HEK293 (cell line): ENCODE measurements at regions not wholly inside any gene's neighbourhood (a gene's known extent, or its start where the extent isn't known, plus 50 kb on each side); places are given as distances from the start of the nearest gene placed in this dataset.

ENCODE experiments used
- CTCF ChIA-PET: fragments of 350-600 bp; formaldehyde crosslinking; extraction: SDS; loops from one replicate; lab custom pipeline; 2021; ENCODE audit warnings: antibody characterized with exemption; lab: Yijun Ruan, JAX
- POLR2A ChIA-PET: fragments of 300-600 bp; formaldehyde crosslinking; extraction: SDS; loops from one replicate; lab custom pipeline; 2020; ENCODE audit warnings: antibody characterized with exemption, inconsistent platforms; lab: Yijun Ruan, JAX
- H3K27ac ChIP-seq: fragments of 200-500 bp; sonication (Bioruptor generic); 2 replicates; pipeline ENCODE4 v1.5.1; 2014; ENCODE audit warnings: low read depth, low read length, control low read depth, inconsistent platforms; ENCODE audit errors: extremely low read depth
- H3K36me3 ChIP-seq, 2 experiments: fragments of 200-500 bp in 1 of 2; sonication (Bioruptor generic) in 1 of 2; 1 replicate in 1 of 2; 2 replicates in 1 of 2; pipeline ENCODE4 v1.5.1; 2014 to 2017; ENCODE audit warnings: inconsistent platforms in 2 of 2, low read length in 2 of 2; ENCODE audit not compliant: control insufficient read depth in 2 of 2, insufficient read depth in 1 of 2
- H3K4me1 ChIP-seq: fragments of 200-500 bp; sonication (Bioruptor generic); 2 replicates; pipeline ENCODE4 v1.5.1; 2014; ENCODE audit warnings: mild to moderate bottlenecking, low read length, inconsistent platforms; ENCODE audit not compliant: control insufficient read depth, insufficient read depth
- H3K4me3 ChIP-seq: 2 replicates; pipeline ENCODE4 v1.5.1; 2011; ENCODE audit warnings: low read depth, mild to moderate bottlenecking, control low read depth, low read length, moderate library complexity
- H3K9me3 ChIP-seq: fragments of 200-500 bp; sonication (Bioruptor generic); 2 replicates; pipeline ENCODE4 v1.5.1; 2014; ENCODE audit warnings: low read depth, low read length, inconsistent platforms; ENCODE audit not compliant: control insufficient read depth, insufficient read depth
- CTCF ChIP-seq: fragments of 450-650 bp; formaldehyde crosslinking; IDR thresholded peaks from 2 replicates; pipeline ENCODE4 v1.5.1; 2016; ENCODE audit warnings: missing biosample characterization, missing genetic modification characterization
- HOXC10 ChIP-seq: sonication (generic); formaldehyde crosslinking; IDR thresholded peaks from 2 replicates; pipeline ENCODE4 v1.8.1; 2023; ENCODE audit warnings: mild to moderate bottlenecking, missing genetic modification reagents
- KLF16 ChIP-seq: fragments of 450-650 bp; formaldehyde crosslinking; IDR thresholded peaks from 2 replicates; pipeline ENCODE4 v1.5.1; 2017; ENCODE audit warnings: missing biosample characterization, missing genetic modification characterization
- RBAK ChIP-seq: fragments of 450-650 bp; formaldehyde crosslinking; IDR thresholded peaks from 2 replicates; pipeline ENCODE4 v1.5.1; 2016; ENCODE audit warnings: missing biosample characterization, missing genetic modification characterization
- SP7 ChIP-seq: fragments of 450-650 bp; formaldehyde crosslinking; IDR thresholded peaks from 2 replicates; pipeline ENCODE4 v1.5.1; 2016; ENCODE audit warnings: missing biosample characterization, missing genetic modification characterization
- TCF7L2 ChIP-seq: IDR thresholded peaks from 2 replicates; pipeline ENCODE4 v1.6.1; 2011; ENCODE audit warnings: low read depth, mild to moderate bottlenecking, inconsistent platforms, low read length, moderate library complexity, borderline replicate concordance
- ZBTB20 ChIP-seq: fragments of 450-650 bp; formaldehyde crosslinking; IDR thresholded peaks from 2 replicates; pipeline ENCODE4 v1.5.1; 2016; ENCODE audit warnings: missing biosample characterization, missing genetic modification characterization
- ZBTB6 ChIP-seq: fragments of 450-650 bp; formaldehyde crosslinking; IDR thresholded peaks from 2 replicates; pipeline ENCODE4 v1.5.1; 2017; ENCODE audit warnings: missing biosample characterization, missing genetic modification characterization
- ZNF169 ChIP-seq: fragments of 450-650 bp; formaldehyde crosslinking; IDR thresholded peaks from 2 replicates; pipeline ENCODE4 v1.5.1; 2016; ENCODE audit warnings: missing biosample characterization, missing genetic modification characterization
- ZNF302 ChIP-seq: fragments of 450-650 bp; formaldehyde crosslinking; IDR thresholded peaks from 2 replicates; pipeline ENCODE4 v1.5.1; 2016; ENCODE audit warnings: missing biosample characterization, missing genetic modification characterization, low read depth
- ZNF404 ChIP-seq: fragments of 450-650 bp; formaldehyde crosslinking; IDR thresholded peaks from 2 replicates; pipeline ENCODE4 v1.5.1; 2017; ENCODE audit warnings: missing biosample characterization, missing genetic modification characterization
- ZNF513 ChIP-seq: fragments of 450-650 bp; IDR thresholded peaks from 2 replicates; pipeline ENCODE4 v1.5.1; 2018; ENCODE audit warnings: missing biosample characterization, missing genetic modification characterization
- ZNF514 ChIP-seq: fragments of 450-650 bp; formaldehyde crosslinking; IDR thresholded peaks from 2 replicates; pipeline ENCODE4 v1.5.1; 2016; ENCODE audit warnings: missing biosample characterization, missing genetic modification characterization
- ZNF654 ChIP-seq: fragments of 450-650 bp; formaldehyde crosslinking; IDR thresholded peaks from 2 replicates; pipeline ENCODE4 v1.5.1; 2016; ENCODE audit warnings: low read depth, missing biosample characterization, missing genetic modification characterization
- ZNF660 ChIP-seq: fragments of 450-650 bp; IDR thresholded peaks from 2 replicates; pipeline ENCODE4 v1.5.1; 2018; ENCODE audit warnings: missing biosample characterization, mild to moderate bottlenecking, missing genetic modification characterization

GRCh38 chr1:213773975-213774374 is 213.8 kb upstream of the PROX1 start:
- TF ChIP-seq HOXC10 (CRISPR knock-in tag), result no peak
- TF ChIP-seq ZNF514, result no peak
- Histone ChIP-seq H3K9me3 (no peaks in the 10 kb centered on the region), H3K27ac (no peak overlapping the region), H3K36me3 (no peaks in the 10 kb centered on the region), H3K4me1 (no peaks in the 10 kb centered on the region), H3K4me3 (no peak overlapping the region)
- POLR2A ChIA-PET, result no interaction called here
- CTCF ChIA-PET, result no interaction called here

GRCh38 chr1:213776969-213777368 is 210.8 kb upstream of the PROX1 start:
- Histone ChIP-seq H3K4me1 (no peaks in the 10 kb centered on the region), H3K9me3 (no peaks in the 10 kb centered on the region), H3K4me3 (no peak overlapping the region), H3K27ac (no peak overlapping the region), H3K36me3 (no peaks in the 10 kb centered on the region)
- ChIA-PET CTCF (no interaction called here), POLR2A (no interaction called here)
- no peak for TF ChIP-seq ZBTB20 (tag by site-specific recombination)
- TF ChIP-seq KLF16 (tag by site-specific recombination), result no peak
- TF ChIP-seq ZNF660 (tag by site-specific recombination), result no peak
- no peak for TF ChIP-seq ZNF654
- no peak for TF ChIP-seq CTCF
- TF ChIP-seq TCF7L2, result no peak
- no peak for TF ChIP-seq SP7

GRCh38 chr1:213779228-213779627 is 208.5 kb upstream of the PROX1 start:
- Histone ChIP-seq H3K4me1 (no peaks in the 10 kb centered on the region), H3K27ac (no peak overlapping the region), H3K4me3 (no peak overlapping the region), H3K9me3 (no peaks in the 10 kb centered on the region)
- POLR2A ChIA-PET, result no interaction called here
- TF ChIP-seq ZBTB6, result no peak
- TF ChIP-seq ZNF513 (tag by site-specific recombination), result no peak
- TF ChIP-seq ZNF302 (tag by site-specific recombination), result no peak
- no peak for TF ChIP-seq ZNF404 (tag by site-specific recombination)
- no peak for TF ChIP-seq ZNF169 (tag by site-specific recombination)
- no peak for TF ChIP-seq RBAK (tag by site-specific recombination)
- TF ChIP-seq, all 188 proteins: peak for 0
- CTCF ChIA-PET, result no interaction called here
- H3K36me3 ChIP-seq, result no peaks in the 10 kb centered on the region
